ENCODE measurements at regions not wholly inside any gene's neighbourhood (a gene's known extent, or its start where the extent isn't known, plus 50 kb on each side); places are given as distances from the start of the nearest gene placed in this dataset.

- ATAC-seq: no peak
- no peak for FAIRE-seq
Observed at GRCh38 chr7:155907450-155908200, 95.4 kb upstream of the SHH start.

GRCh38 chr7:155901176-155901575 is 88.9 kb upstream of the SHH start:
- ATAC-seq: no peak
- no peak for FAIRE-seq
- H3K4me2 ChIP-seq: no peak overlapping the region
- no peak overlapping the region for H3K4me3 ChIP-seq
- ChIA-PET CTCF (interaction anchor here (1.2 kb wide), 1 partner anchor 11 kb away, joined by 4 read pairs; no protein-coding TSS in a partner anchor), POLR2A (no interaction called here)
- peaks cover 17% of the 10 kb centered on the region for H3K4me1 ChIP-seq
- no peak for TF ChIP-seq HMGXB4 (CRISPR knock-in tag; IDR thresholded peaks at IDR 0.05; ENCODE audit: borderline replicate concordance)
- TF ChIP-seq CEBPB (IDR thresholded peaks at IDR 0.05): no peak
- no peak for TF ChIP-seq EHF (CRISPR knock-in tag; IDR thresholded peaks at IDR 0.05)
- TF ChIP-seq SREBF2 (IDR thresholded peaks at IDR 0.05): no peak
- TF ChIP-seq JUNB (IDR thresholded peaks at IDR 0.05): no peak
- no peak for TF ChIP-seq ZSCAN20 (CRISPR knock-in tag; IDR thresholded peaks at IDR 0.05)
- TF ChIP-seq HEYL (CRISPR knock-in tag; IDR thresholded peaks at IDR 0.05): no peak
- no peak for TF ChIP-seq BCL3 (IDR thresholded peaks at IDR 0.05)
- TF ChIP-seq ZNF302 (CRISPR knock-in tag; IDR thresholded peaks at IDR 0.05): no peak
- TF ChIP-seq RCOR1 (IDR thresholded peaks at IDR 0.05; ENCODE audit: low read depth, low read length): no peak
- no peak for TF ChIP-seq NR3C1 (IDR thresholded peaks at IDR 0.05)
- no peak for TF ChIP-seq MAZ (IDR thresholded peaks at IDR 0.05; ENCODE audit: borderline replicate concordance, low read depth, low read length)
- TF ChIP-seq SMC3 (IDR thresholded peaks at IDR 0.05): no peak
- H3K9me3 ChIP-seq: peaks cover 20% of the 10 kb centered on the region; the same call in 2 of the 3 replicates
- no peak overlapping the region for H3K27ac ChIP-seq
- 85% methylated on average over 11 of the region's 11 CpGs for WGBS (ENCODE audit: missing lambda C conversion rate)
- DNase-seq (ENCODE audit: low read depth in 1 of 2, low spot score in 1 of 2): no peak

More at GRCh38 chr7:155907450-155908200, 95.4 kb upstream of the SHH start:
- Histone ChIP-seq H3K4me2 (0 out of 3 replicates have a peak overlapping the region, but pooled peaks have one; percentile 17), H3K9me3 (peaks cover 13% of the 10 kb centered on the region; the same call in 2 of the 3 replicates), H3K4me1 (peaks cover 13% of the 10 kb centered on the region), H3K27ac (peak overlapping the region; percentile 33 to 69; a peak in 4 of 6 replicates), H3K4me3 (no peak overlapping the region)
- 64% methylated on average over 8 of the region's 8 CpGs for WGBS (ENCODE audit: missing lambda C conversion rate)
- no peak for DNase-seq (ENCODE audit: low read depth in 1 of 2, low spot score in 1 of 2)
- ChIA-PET CTCF (interaction anchor here (0.8 kb wide), 1 partner anchor 94 kb away, joined by 3 read pairs; no protein-coding TSS in a partner anchor), POLR2A (no interaction called here)
- no peak for TF ChIP-seq RNF2 (IDR thresholded peaks at IDR 0.05; ENCODE audit: borderline replicate concordance, low read depth)
- no peak for TF ChIP-seq RAD21 (conservative IDR thresholded peaks at IDR 0.05 in 1 of 2, IDR thresholded peaks at IDR 0.05 in 1 of 2)
- TF ChIP-seq HOXA7 (CRISPR knock-in tag; IDR thresholded peaks at IDR 0.05): no peak
- TF ChIP-seq RARB (CRISPR knock-in tag; IDR thresholded peaks at IDR 0.05): no peak
- TF ChIP-seq, protein P1, sequence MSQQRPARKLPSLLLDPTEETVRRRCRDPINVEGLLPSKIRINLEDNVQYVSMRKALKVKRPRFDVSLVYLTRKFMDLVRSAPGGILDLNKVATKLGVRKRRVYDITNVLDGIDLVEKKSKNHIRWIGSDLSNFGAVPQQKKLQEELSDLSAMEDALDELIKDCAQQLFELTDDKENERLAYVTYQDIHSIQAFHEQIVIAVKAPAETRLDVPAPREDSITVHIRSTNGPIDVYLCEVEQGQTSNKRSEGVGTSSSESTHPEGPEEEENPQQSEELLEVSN (IDR thresholded peaks at IDR 0.05; ENCODE audit: borderline replicate concordance, low read depth): no peak
- TF ChIP-seq RFX5 (IDR thresholded peaks at IDR 0.05): no peak
- TF ChIP-seq, protein P2, sequence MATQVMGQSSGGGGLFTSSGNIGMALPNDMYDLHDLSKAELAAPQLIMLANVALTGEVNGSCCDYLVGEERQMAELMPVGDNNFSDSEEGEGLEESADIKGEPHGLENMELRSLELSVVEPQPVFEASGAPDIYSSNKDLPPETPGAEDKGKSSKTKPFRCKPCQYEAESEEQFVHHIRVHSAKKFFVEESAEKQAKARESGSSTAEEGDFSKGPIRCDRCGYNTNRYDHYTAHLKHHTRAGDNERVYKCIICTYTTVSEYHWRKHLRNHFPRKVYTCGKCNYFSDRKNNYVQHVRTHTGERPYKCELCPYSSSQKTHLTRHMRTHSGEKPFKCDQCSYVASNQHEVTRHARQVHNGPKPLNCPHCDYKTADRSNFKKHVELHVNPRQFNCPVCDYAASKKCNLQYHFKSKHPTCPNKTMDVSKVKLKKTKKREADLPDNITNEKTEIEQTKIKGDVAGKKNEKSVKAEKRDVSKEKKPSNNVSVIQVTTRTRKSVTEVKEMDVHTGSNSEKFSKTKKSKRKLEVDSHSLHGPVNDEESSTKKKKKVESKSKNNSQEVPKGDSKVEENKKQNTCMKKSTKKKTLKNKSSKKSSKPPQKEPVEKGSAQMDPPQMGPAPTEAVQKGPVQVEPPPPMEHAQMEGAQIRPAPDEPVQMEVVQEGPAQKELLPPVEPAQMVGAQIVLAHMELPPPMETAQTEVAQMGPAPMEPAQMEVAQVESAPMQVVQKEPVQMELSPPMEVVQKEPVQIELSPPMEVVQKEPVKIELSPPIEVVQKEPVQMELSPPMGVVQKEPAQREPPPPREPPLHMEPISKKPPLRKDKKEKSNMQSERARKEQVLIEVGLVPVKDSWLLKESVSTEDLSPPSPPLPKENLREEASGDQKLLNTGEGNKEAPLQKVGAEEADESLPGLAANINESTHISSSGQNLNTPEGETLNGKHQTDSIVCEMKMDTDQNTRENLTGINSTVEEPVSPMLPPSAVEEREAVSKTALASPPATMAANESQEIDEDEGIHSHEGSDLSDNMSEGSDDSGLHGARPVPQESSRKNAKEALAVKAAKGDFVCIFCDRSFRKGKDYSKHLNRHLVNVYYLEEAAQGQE (IDR thresholded peaks at IDR 0.05): no peak
- no peak for TF ChIP-seq KDM1A (IDR thresholded peaks at IDR 0.05; ENCODE audit: low read depth)
- TF ChIP-seq CBX8 (IDR thresholded peaks at IDR 0.05): no peak
- TF ChIP-seq, protein P3, sequence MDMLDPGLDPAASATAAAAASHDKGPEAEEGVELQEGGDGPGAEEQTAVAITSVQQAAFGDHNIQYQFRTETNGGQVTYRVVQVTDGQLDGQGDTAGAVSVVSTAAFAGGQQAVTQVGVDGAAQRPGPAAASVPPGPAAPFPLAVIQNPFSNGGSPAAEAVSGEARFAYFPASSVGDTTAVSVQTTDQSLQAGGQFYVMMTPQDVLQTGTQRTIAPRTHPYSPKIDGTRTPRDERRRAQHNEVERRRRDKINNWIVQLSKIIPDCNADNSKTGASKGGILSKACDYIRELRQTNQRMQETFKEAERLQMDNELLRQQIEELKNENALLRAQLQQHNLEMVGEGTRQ (IDR thresholded peaks at IDR 0.05): no peak
- no peak for TF ChIP-seq EP300 (IDR thresholded peaks at IDR 0.05)
- no peak for TF ChIP-seq JUN (IDR thresholded peaks at IDR 0.05)
- no peak for TF ChIP-seq BCL3 (IDR thresholded peaks at IDR 0.05)
- TF ChIP-seq JUNB (IDR thresholded peaks at IDR 0.05): no peak
- no peak for TF ChIP-seq ZFP36 (IDR thresholded peaks at IDR 0.05; ENCODE audit: borderline replicate concordance, partially characterized antibody)
